ENCODE measurements at regions not wholly inside any gene's neighbourhood (a gene's known extent, or its start where the extent isn't known, plus 50 kb on each side); places are given as distances from the start of the nearest gene placed in this dataset.
A peak's percentile ranks its signal among the peaks of the same experiment; 100 is the strongest.

DNA sequence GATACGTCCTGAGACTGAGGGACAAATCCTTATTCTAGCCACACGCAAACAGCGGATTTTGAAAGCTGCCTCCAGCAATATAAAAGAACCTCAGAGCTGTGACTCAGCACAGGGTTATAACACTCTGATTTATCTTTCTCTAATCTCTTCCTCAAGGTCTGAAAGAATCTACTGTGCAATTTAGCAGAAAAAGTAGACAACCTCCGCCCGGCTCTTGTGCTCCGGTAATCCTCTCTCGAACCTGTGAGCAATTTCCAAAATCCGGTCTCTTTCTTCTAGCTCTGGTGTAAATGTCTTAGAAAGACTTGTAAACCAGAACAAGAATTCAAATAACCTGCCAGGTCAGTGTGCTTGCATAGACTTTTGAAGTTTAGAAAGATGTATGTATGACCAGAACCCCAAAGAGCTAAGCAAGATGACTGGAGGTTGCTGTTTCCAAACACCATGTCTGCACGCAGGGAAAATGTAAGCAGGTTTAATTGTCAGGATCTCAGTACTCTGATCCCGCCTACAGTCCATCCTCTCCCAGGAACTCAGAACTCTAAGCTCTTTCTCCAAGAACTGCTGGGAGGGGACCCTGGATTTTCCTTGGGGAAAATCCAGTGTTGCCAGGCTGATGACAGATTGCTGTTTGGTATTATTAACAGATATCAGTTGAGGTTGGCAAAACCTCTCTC lies 338.1 kb downstream of the RFC3 start:
- no peaks in the 10 kb centered on the region for H4K20me1 ChIP-seq (ENCODE audit: insufficient read depth, low read length)
- peak overlapping the region; percentile 47 for H3K27ac ChIP-seq (ENCODE audit: low read depth, low read length)
- peaks cover 20% of the 10 kb centered on the region for H3K4me1 ChIP-seq (ENCODE audit: insufficient read depth, low read length)
- H3K79me2 ChIP-seq (ENCODE audit: insufficient read depth, low read length): no peaks in the 10 kb centered on the region
- peak overlapping the region; percentile 73 for H3K4me2 ChIP-seq (ENCODE audit: insufficient read depth, low read length)
- TF ChIP-seq, protein P1, sequence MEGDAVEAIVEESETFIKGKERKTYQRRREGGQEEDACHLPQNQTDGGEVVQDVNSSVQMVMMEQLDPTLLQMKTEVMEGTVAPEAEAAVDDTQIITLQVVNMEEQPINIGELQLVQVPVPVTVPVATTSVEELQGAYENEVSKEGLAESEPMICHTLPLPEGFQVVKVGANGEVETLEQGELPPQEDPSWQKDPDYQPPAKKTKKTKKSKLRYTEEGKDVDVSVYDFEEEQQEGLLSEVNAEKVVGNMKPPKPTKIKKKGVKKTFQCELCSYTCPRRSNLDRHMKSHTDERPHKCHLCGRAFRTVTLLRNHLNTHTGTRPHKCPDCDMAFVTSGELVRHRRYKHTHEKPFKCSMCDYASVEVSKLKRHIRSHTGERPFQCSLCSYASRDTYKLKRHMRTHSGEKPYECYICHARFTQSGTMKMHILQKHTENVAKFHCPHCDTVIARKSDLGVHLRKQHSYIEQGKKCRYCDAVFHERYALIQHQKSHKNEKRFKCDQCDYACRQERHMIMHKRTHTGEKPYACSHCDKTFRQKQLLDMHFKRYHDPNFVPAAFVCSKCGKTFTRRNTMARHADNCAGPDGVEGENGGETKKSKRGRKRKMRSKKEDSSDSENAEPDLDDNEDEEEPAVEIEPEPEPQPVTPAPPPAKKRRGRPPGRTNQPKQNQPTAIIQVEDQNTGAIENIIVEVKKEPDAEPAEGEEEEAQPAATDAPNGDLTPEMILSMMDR (IDR thresholded peaks at IDR 0.05; ENCODE audit: extremely low read depth, low read depth, low read length): no peak
- no peaks in the 10 kb centered on the region for H3K36me3 ChIP-seq (ENCODE audit: insufficient read depth, low read length)
- no peaks in the 10 kb centered on the region for H3K27me3 ChIP-seq (ENCODE audit: insufficient read depth, low read length)
- DNase-seq (ENCODE audit: insufficient read length, low spot score, missing footprints): no peak
- peak overlapping the region; percentile 56 for H2AFZ ChIP-seq (ENCODE audit: low read length)
- H3K9me3 ChIP-seq (ENCODE audit: low read depth, low read length): no peaks in the 10 kb centered on the region
- H3K4me3 ChIP-seq (ENCODE audit: insufficient read depth, low read length): peak overlapping the region; percentile 21

DNA sequence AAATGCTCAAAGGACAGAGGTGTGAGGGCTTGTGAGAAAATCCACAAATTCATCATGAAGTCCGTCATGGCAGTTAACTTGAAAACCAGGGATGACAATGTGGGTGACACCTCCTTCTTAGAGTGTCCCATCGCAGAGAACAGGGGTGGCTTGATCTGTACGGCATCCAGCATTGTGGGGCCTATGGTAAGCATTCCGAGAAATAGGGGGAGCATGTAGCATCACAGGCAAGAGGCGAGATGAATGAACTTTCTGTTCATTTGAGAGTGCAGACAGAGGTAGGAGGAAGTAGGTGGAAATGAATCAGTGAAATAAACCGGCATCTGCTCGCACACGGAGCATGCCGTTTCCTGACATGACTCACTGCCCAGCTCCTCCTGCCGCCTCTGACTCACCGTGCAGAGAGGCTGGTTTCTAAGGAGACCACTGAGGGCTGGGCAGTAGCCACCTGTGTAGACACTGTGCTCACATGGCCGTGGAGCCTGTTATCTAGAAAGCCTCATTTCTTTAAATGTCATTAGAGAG lies 339.0 kb downstream of the RFC3 start:
- TF ChIP-seq, protein P1 (IDR thresholded peaks at IDR 0.05; ENCODE audit: extremely low read depth, low read depth, low read length): no peak
- Histone ChIP-seq H3K9me3 (ENCODE audit: low read depth, low read length) (no peaks in the 10 kb centered on the region), H3K27me3 (ENCODE audit: insufficient read depth, low read length) (no peaks in the 10 kb centered on the region), H3K79me2 (ENCODE audit: insufficient read depth, low read length) (no peaks in the 10 kb centered on the region), H3K36me3 (ENCODE audit: insufficient read depth, low read length) (no peaks in the 10 kb centered on the region), H3K4me3 (ENCODE audit: insufficient read depth, low read length) (peak overlapping the region; percentile 45), H3K4me1 (ENCODE audit: insufficient read depth, low read length) (peaks cover 25% of the 10 kb centered on the region), H3K4me2 (ENCODE audit: insufficient read depth, low read length) (peak overlapping the region; percentile 73), H4K20me1 (ENCODE audit: insufficient read depth, low read length) (no peaks in the 10 kb centered on the region), H3K27ac (ENCODE audit: low read depth, low read length) (peak overlapping the region; percentile 47), H2AFZ (ENCODE audit: low read length) (peak overlapping the region; percentile 56)
- peak; percentile 45 for DNase-seq (ENCODE audit: insufficient read length, low spot score, missing footprints)

DNA sequence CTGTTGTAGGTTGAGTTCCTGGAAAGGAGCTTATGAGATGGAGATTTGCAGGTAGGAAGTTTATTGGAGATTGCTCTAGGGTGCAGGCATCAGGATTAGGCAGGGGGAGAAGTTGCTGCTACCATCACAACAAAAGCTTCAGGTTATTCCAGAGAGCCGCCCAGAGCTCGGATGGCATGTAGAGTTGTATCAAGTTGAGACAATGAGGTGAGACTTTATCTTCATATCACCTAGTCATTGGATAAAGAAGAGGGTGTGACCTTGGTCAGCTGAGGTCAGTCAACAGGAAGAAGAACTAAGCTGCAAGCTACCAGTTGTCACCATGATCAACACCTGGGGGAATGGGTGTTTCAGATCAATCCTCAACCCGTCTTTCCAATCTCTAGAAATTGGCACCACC lies 342.0 kb downstream of the RFC3 start:
- Histone ChIP-seq H3K36me3 (ENCODE audit: insufficient read depth, low read length) (no peaks in the 10 kb centered on the region), H3K4me2 (ENCODE audit: insufficient read depth, low read length) (no peak overlapping the region), H3K27ac (ENCODE audit: low read depth, low read length) (no peak overlapping the region), H2AFZ (ENCODE audit: low read length) (no peak overlapping the region), H4K20me1 (ENCODE audit: insufficient read depth, low read length) (no peaks in the 10 kb centered on the region), H3K4me3 (ENCODE audit: insufficient read depth, low read length) (no peak overlapping the region), H3K4me1 (ENCODE audit: insufficient read depth, low read length) (peaks cover 35% of the 10 kb centered on the region), H3K27me3 (ENCODE audit: insufficient read depth, low read length) (no peaks in the 10 kb centered on the region), H3K79me2 (ENCODE audit: insufficient read depth, low read length) (no peaks in the 10 kb centered on the region), H3K9me3 (ENCODE audit: low read depth, low read length) (no peaks in the 10 kb centered on the region)
- no peak for DNase-seq (ENCODE audit: insufficient read length, low spot score, missing footprints)
- TF ChIP-seq, protein P1 (IDR thresholded peaks at IDR 0.05; ENCODE audit: extremely low read depth, low read depth, low read length): no peak

DNA sequence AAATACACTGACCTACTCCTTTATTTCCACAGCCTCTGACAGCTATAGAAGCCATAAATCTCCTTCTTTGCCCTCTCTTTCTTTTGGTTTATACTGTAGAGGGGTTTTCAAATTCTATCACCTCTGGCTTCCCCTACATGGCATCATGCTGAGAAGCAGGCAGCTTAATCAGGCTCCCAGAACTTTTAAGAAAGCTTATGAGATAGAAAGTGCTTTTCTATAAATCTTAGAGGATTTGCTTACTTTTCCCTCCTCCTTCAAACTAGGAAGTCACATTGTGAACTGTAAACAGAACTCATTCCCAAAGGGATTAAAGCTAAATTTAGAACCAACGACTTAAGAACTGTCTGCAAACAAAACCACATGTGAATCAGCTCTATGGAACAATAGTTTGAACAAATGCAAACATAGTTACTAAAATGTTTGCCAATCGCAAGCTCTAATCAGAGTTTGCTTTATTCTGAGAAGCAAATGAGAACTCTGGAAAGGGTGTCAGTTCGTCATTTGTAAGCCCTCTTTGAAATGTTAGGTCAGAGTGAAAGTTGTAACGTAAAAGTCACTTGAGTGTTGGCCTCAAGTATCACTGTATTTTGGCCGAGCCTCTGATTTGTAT lies 344.1 kb downstream of the RFC3 start:
- Histone ChIP-seq H3K27ac (ENCODE audit: low read depth, low read length) (peak overlapping the region; percentile 54), H2AFZ (ENCODE audit: low read length) (peak overlapping the region; percentile 82), H4K20me1 (ENCODE audit: insufficient read depth, low read length) (no peaks in the 10 kb centered on the region), H3K4me3 (ENCODE audit: insufficient read depth, low read length) (peak overlapping the region; percentile 48), H3K9me3 (ENCODE audit: low read depth, low read length) (no peaks in the 10 kb centered on the region), H3K79me2 (ENCODE audit: insufficient read depth, low read length) (no peaks in the 10 kb centered on the region), H3K4me1 (ENCODE audit: insufficient read depth, low read length) (peaks cover 21% of the 10 kb centered on the region), H3K36me3 (ENCODE audit: insufficient read depth, low read length) (no peaks in the 10 kb centered on the region), H3K27me3 (ENCODE audit: insufficient read depth, low read length) (no peaks in the 10 kb centered on the region), H3K4me2 (ENCODE audit: insufficient read depth, low read length) (peak overlapping the region; percentile 79)
- DNase-seq (ENCODE audit: insufficient read length, low spot score, missing footprints): no peak
- TF ChIP-seq, protein P1 (IDR thresholded peaks at IDR 0.05; ENCODE audit: extremely low read depth, low read depth, low read length): no peak
